ENCODE measurements at regions not wholly inside any gene's neighbourhood (a gene's known extent, or its start where the extent isn't known, plus 50 kb on each side); places are given as distances from the start of the nearest gene placed in this dataset.

GRCh38 chr18:41410006-41410405, 545.0 kb upstream of the PIK3C3 start:
- no peaks in the 10 kb centered on the region for H3K4me1 ChIP-seq (ENCODE audit: control insufficient read depth, insufficient read depth, low read length)
- H3K79me2 ChIP-seq (ENCODE audit: control insufficient read depth, insufficient read depth, low read length) = no peaks in the 10 kb centered on the region
- no peak overlapping the region for H3K27ac ChIP-seq (ENCODE audit: control insufficient read depth, insufficient read depth)
- RAD21 ChIA-PET (ENCODE audit: unreplicated experiment) = no interaction called here
- no peaks in the 10 kb centered on the region for H3K27me3 ChIP-seq (replicated peaks in 1 of 2; ENCODE audit: control insufficient read depth in 2 of 2, insufficient read depth in 2 of 2, low read length in 1 of 2)
- H3K4me2 ChIP-seq (ENCODE audit: control insufficient read depth, insufficient read depth) = no peak overlapping the region
- DNase-seq (ENCODE audit: low read depth, low spot score) (no peak), ATAC-seq (no peak), FAIRE-seq (no peak)
- H3K4me3 ChIP-seq = no peak overlapping the region
- in situ Hi-C loops (cut with MboI) (no loop called here), intact Hi-C loops (cut with micrococcal nuclease; ENCODE audit: unreplicated experiment) (no loop called here)
- no peaks in the 10 kb centered on the region for H3K36me3 ChIP-seq (ENCODE audit: control insufficient read depth in 2 of 2, insufficient read depth in 2 of 2, low read length in 1 of 2)
- POLR2A ChIA-PET = no interaction called here
- no peak overlapping the region for H2AFZ ChIP-seq (ENCODE audit: control insufficient read depth, low read depth, low read length)
- TF ChIP-seq NFXL1 (IDR thresholded peaks at IDR 0.05; ENCODE audit: borderline replicate concordance) (no peak), KLF5 (IDR thresholded peaks at IDR 0.05; ENCODE audit: partially characterized antibody) (no peak), NBN (IDR thresholded peaks at IDR 0.05) (no peak), ZNF622 (IDR thresholded peaks at IDR 0.05) (no peak), NRF1 (conservative IDR thresholded peaks at IDR 0.05; ENCODE audit: low read depth, low read length) (no peak), CHD2 (IDR thresholded peaks at IDR 0.05; ENCODE audit: borderline replicate concordance, low read depth, low read length) (no peak)
- SMC1A ChIA-PET (ENCODE audit: uncharacterized antibody, unreplicated experiment) = no interaction called here
- H4K20me1 ChIP-seq (ENCODE audit: control insufficient read depth, insufficient read depth) = no peaks in the 10 kb centered on the region
- H3K9ac ChIP-seq (ENCODE audit: control insufficient read depth, insufficient read depth, low read length) = no peak overlapping the region
- H3K9me3 ChIP-seq (replicated peaks; ENCODE audit: control insufficient read depth, insufficient read depth, low read length) = no peaks in the 10 kb centered on the region
- no TSS peak for BruUV-seq (replicated peaks)
- CTCF ChIA-PET = no interaction called here

DNA sequence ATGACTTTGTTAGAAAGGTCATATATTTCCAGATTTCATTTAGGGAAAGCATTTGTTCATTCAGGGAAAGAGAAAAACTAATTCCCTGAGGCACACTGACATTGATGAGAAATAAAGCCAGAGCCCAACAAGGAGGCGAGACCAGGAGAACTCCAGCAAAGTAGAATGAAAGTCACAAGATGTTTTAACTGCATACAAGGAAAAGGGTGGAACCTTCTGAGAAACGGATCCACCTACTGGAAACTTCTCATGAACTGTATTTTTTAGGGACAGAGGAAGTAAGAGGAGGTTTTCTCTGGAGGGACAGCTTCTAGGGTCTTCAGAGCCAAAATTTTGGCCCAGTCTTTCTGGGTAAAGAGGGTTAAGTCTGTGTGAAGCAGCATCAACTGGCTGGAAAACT, 548.2 kb upstream of the PIK3C3 start:
- no peak for ATAC-seq
- no peak overlapping the region for H3K4me2 ChIP-seq (ENCODE audit: control insufficient read depth, insufficient read depth)
- ChIA-PET RAD21 (ENCODE audit: unreplicated experiment) (no interaction called here), CTCF (no interaction called here), POLR2A (interaction anchor here (0.6 kb wide), 1 partner anchor 69 kb away, joined by 3 read pairs; no protein-coding TSS in a partner anchor), SMC1A (ENCODE audit: uncharacterized antibody, unreplicated experiment) (no interaction called here)
- no peaks in the 10 kb centered on the region for H4K20me1 ChIP-seq (ENCODE audit: control insufficient read depth, insufficient read depth)
- no peaks in the 10 kb centered on the region for H3K36me3 ChIP-seq (ENCODE audit: control insufficient read depth in 2 of 2, insufficient read depth in 2 of 2, low read length in 1 of 2)
- 38% methylated on average over 2 of the region's 2 CpGs for WGBS (ENCODE audit: insufficient coverage, insufficient replicate concordance, low lambda C conversion rate, missing lambda C conversion rate)
- H3K9me3 ChIP-seq (replicated peaks; ENCODE audit: control insufficient read depth, insufficient read depth, low read length) = no peaks in the 10 kb centered on the region
- H3K4me1 ChIP-seq (ENCODE audit: control insufficient read depth, insufficient read depth, low read length) = no peaks in the 10 kb centered on the region
- H3K9ac ChIP-seq (ENCODE audit: control insufficient read depth, insufficient read depth, low read length) = no peak overlapping the region
- H2AFZ ChIP-seq (ENCODE audit: control insufficient read depth, low read depth, low read length) = no peak overlapping the region
- no TSS peak for BruUV-seq (replicated peaks)
- H3K27me3 ChIP-seq (replicated peaks in 1 of 2; ENCODE audit: control insufficient read depth in 2 of 2, insufficient read depth in 2 of 2, low read length in 1 of 2) = no peaks in the 10 kb centered on the region
- in situ Hi-C loops (cut with MboI) (no loop called here), intact Hi-C loops (cut with micrococcal nuclease; ENCODE audit: unreplicated experiment) (no loop called here)
- H3K4me3 ChIP-seq = no peak overlapping the region
- no peak for FAIRE-seq
- DNase-seq (ENCODE audit: low read depth, low spot score) = no peak
- H3K79me2 ChIP-seq (ENCODE audit: control insufficient read depth, insufficient read depth, low read length) = no peaks in the 10 kb centered on the region
- H3K27ac ChIP-seq (ENCODE audit: control insufficient read depth, insufficient read depth) = no peak overlapping the region
- TF ChIP-seq SMC3 (IDR thresholded peaks at IDR 0.05; ENCODE audit: borderline replicate concordance, low read length) (no peak), YY1 (IDR thresholded peaks at IDR 0.05; ENCODE audit: low read depth, low read length) (no peak), BACH1 (IDR thresholded peaks at IDR 0.05; ENCODE audit: borderline replicate concordance) (no peak), NR2C1 (IDR thresholded peaks at IDR 0.05) (no peak), REST (IDR thresholded peaks at IDR 0.05; ENCODE audit: low read depth, low read length) (no peak), ASH2L (IDR thresholded peaks at IDR 0.05; ENCODE audit: borderline replicate concordance, low read depth) (no peak), CHD4 (IDR thresholded peaks at IDR 0.05) (no peak), ZBTB11 (CRISPR knock-in tag; IDR thresholded peaks at IDR 0.05) (no peak)

Measured in GM12878 (cell line).